ENCODE measurements at regions not wholly inside any gene's neighbourhood (a gene's known extent, or its start where the extent isn't known, plus 50 kb on each side); places are given as distances from the start of the nearest gene placed in this dataset.

GRCh38 chr12:104828015-104828414 is 130.1 kb downstream of the SLC41A2 start:
- TF ChIP-seq CTCF (IDR thresholded peaks at IDR 0.05) (no peak), POLR2A (IDR thresholded peaks at IDR 0.05) (no peak)

All from ovary (tissue), 3 donors.